Sigmoid colon (tissue), 6 donors: ENCODE measurements at regions not wholly inside any gene's neighbourhood (a gene's known extent, or its start where the extent isn't known, plus 50 kb on each side); places are given as distances from the start of the nearest gene placed in this dataset.

Experiments used
- DNase-seq: peaks from one replicate; pipeline ENCODE4 v3.0.0-alpha.2; 2019
- H3K27ac ChIP-seq, 4 donors: fragments of 200-600 bp; sonication (generic); one replicate each; pipeline ENCODE4 v1.5.1; 2016 to 2019; ENCODE audit warnings: mild to moderate bottlenecking in 1 of 4
- H3K27me3 ChIP-seq, 3 donors: fragments of 200-600 bp; sonication (generic); one replicate each; pipeline ENCODE4 v1.5.1; 2019; ENCODE audit warnings: mild to moderate bottlenecking in 1 of 3
- H3K36me3 ChIP-seq, 4 donors: fragments of 200-600 bp; sonication (generic); one replicate each; pipeline ENCODE4 v1.5.1; 2016 to 2019
- H3K4me1 ChIP-seq, 4 donors: fragments of 200-600 bp; sonication (generic); one replicate each; pipeline ENCODE4 v1.5.1; 2017 to 2019
- H3K4me3 ChIP-seq, 4 donors: fragments of 200-600 bp; sonication (generic); one replicate each; pipeline ENCODE4 v1.5.1; 2017 to 2019; ENCODE audit warnings: mild to moderate bottlenecking in 2 of 4, moderate library complexity in 1 of 4
- H3K9me3 ChIP-seq, 4 donors: fragments of 200-600 bp in 3 of 4; sonication (generic) in 3 of 4; one replicate each; pipeline versions ENCODE4 v1.5.1 to v1.6.1; 2013 to 2019
- EP300 ChIP-seq, 4 donors: sonication (generic); formaldehyde crosslinking; IDR thresholded peaks; one replicate each; pipeline ENCODE4 v1.6.1; 2017; ENCODE audit warnings: antibody characterized with exemption in 4 of 4
- POLR2A ChIP-seq, 2 donors: fragments of 450-650 bp; IDR thresholded peaks; one replicate each; pipeline ENCODE4 v1.6.1; 2016; ENCODE audit warnings: antibody characterized with exemption in 2 of 2, mild to moderate bottlenecking in 2 of 2, moderate library complexity in 2 of 2
- POLR2AphosphoS5 ChIP-seq, 4 donors: sonication (generic); formaldehyde crosslinking; IDR thresholded peaks; one replicate each; pipeline ENCODE4 v1.6.1; 2017; ENCODE audit warnings: antibody characterized with exemption in 4 of 4
- WGBS, 2 donors: extraction: QIAGEN DNeasy Blood & Tissue Kit; methylation state at CpG; one replicate each; pipeline ENCODE4 v1.1.7; 2013; 5-methylcytosine and 5-hydroxymethylcytosine counted together
- intact Hi-C: fragments of 100-400 bp; cut with DNase I; formaldehyde crosslinking; loops from one replicate; pipeline ENCODE4 v1.15.1; 2023
- TF ChIP-seq, protein P1 (sequence below), 4 experiments: fragments of 450-650 bp in 3 of 4; fragments of 200-600 bp in 1 of 4; IDR thresholded peaks; one replicate each; pipeline ENCODE4 v1.5.1; 2016 to 2019; ENCODE audit warnings: antibody characterized with exemption in 4 of 4, mild to moderate bottlenecking in 3 of 4, moderate library complexity in 2 of 4
- donor health status: healthy with polysubstance abuse.
- donor health status: healthy.

- TF ChIP-seq EP300 (IDR thresholded peaks at IDR 0.05) (no peak), POLR2AphosphoS5 (IDR thresholded peaks at IDR 0.05) (no peak), POLR2A (IDR thresholded peaks at IDR 0.05) (no peak)
- TF ChIP-seq, protein P1, sequence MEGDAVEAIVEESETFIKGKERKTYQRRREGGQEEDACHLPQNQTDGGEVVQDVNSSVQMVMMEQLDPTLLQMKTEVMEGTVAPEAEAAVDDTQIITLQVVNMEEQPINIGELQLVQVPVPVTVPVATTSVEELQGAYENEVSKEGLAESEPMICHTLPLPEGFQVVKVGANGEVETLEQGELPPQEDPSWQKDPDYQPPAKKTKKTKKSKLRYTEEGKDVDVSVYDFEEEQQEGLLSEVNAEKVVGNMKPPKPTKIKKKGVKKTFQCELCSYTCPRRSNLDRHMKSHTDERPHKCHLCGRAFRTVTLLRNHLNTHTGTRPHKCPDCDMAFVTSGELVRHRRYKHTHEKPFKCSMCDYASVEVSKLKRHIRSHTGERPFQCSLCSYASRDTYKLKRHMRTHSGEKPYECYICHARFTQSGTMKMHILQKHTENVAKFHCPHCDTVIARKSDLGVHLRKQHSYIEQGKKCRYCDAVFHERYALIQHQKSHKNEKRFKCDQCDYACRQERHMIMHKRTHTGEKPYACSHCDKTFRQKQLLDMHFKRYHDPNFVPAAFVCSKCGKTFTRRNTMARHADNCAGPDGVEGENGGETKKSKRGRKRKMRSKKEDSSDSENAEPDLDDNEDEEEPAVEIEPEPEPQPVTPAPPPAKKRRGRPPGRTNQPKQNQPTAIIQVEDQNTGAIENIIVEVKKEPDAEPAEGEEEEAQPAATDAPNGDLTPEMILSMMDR (IDR thresholded peaks at IDR 0.05), result no peak
- no peaks in the 10 kb centered on the region for H3K9me3 ChIP-seq
- 91 to 94% methylated on average over 2 of the region's 2 CpGs for WGBS, 2 donors
- no peaks in the 10 kb centered on the region for H3K4me1 ChIP-seq
- DNase-seq, result no peak
- intact Hi-C loops, result no loop called here
- no peaks in the 10 kb centered on the region for H3K27me3 ChIP-seq
- no peaks in the 10 kb centered on the region for H3K36me3 ChIP-seq
- no peak overlapping the region for H3K27ac ChIP-seq
- no peak overlapping the region for H3K4me3 ChIP-seq
Observed at GRCh38 chr5:82713811-82714210, 363.4 kb downstream of the TMEM167A start.

DNA sequence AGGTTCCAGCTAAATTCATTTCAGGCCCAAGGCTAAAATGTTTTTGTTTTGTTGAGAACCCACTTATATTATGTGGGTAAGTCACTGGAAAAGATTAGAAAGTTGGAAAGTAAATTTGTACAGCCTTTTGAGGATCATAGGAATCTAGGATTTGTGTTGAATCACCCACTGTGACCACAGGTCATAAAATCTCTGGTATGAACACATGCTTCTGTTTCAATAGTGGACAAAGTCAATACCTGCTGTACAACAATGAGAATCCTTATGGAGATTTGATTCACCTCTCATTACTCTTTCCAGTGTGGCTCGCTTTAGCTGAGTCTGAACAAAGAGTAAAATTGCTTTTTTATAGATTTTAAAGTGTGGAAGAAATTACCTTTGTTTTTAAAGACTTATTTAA is 369.5 kb downstream of the TMEM167A start:
- intact Hi-C loops, result no loop called here
- TF ChIP-seq POLR2AphosphoS5 (IDR thresholded peaks at IDR 0.05) (no peak), POLR2A (IDR thresholded peaks at IDR 0.05) (no peak), EP300 (IDR thresholded peaks at IDR 0.05) (no peak)
- TF ChIP-seq, protein P1 (IDR thresholded peaks at IDR 0.05), result no peak
- no peaks in the 10 kb centered on the region for H3K4me1 ChIP-seq
- no peak for DNase-seq
- no peak overlapping the region for H3K4me3 ChIP-seq
- H3K27me3 ChIP-seq, result no peaks in the 10 kb centered on the region
- WGBS, 2 donors, result 0 to 92% methylated on average over 1 of the region's 1 CpG
- no peak overlapping the region for H3K27ac ChIP-seq
- H3K9me3 ChIP-seq, result no peaks in the 10 kb centered on the region
- H3K36me3 ChIP-seq, result no peaks in the 10 kb centered on the region

DNA sequence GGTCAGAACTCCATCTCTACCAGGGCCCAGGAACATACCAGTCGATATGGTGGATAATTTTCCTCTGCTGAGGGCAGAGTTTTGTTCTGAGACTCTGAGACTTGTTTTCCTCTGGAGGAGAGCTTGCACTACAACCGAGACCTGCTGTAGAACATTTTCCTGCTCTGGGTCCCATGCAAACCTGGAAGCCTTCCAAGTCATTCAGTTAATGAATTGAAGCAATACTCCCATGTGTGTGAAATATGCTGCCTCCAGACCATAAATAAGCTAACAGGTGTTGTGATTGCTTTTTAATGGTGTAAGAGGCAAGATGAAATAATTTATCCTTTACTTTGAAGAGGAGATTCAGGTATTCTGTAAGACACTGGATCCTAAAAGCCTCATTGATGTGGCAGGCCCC is 372.8 kb downstream of the TMEM167A start:
- TF ChIP-seq POLR2AphosphoS5 (IDR thresholded peaks at IDR 0.05), result no peak
- TF ChIP-seq, protein P1 (IDR thresholded peaks at IDR 0.05), result no peak
- TF ChIP-seq EP300 (IDR thresholded peaks at IDR 0.05), result no peak
- TF ChIP-seq POLR2A (IDR thresholded peaks at IDR 0.05), result no peak
- Histone ChIP-seq H3K27me3 (no peaks in the 10 kb centered on the region), H3K27ac (no peak overlapping the region), H3K4me1 (peaks cover 0 to 10% (median 0%) of the 10 kb centered on the region in 4 donors), H3K4me3 (no peak overlapping the region), H3K36me3 (no peaks in the 10 kb centered on the region), H3K9me3 (no peaks in the 10 kb centered on the region)
- 82 to 84% methylated on average over 2 of the region's 2 CpGs for WGBS, 2 donors
- no peak for DNase-seq
- intact Hi-C loops, result no loop called here

GRCh38 chr5:82702046-82702445 is 375.1 kb downstream of the TMEM167A start:
- Histone ChIP-seq H3K27me3 (no peaks in the 10 kb centered on the region), H3K27ac (no peak overlapping the region), H3K4me3 (no peak overlapping the region), H3K4me1 (peaks cover 0 to 10% (median 0%) of the 10 kb centered on the region in 4 donors), H3K9me3 (no peaks in the 10 kb centered on the region), H3K36me3 (no peaks in the 10 kb centered on the region)
- 0 to 1% methylated on average over 1 of the region's 1 CpG for WGBS, 2 donors
- DNase-seq, result no peak
- intact Hi-C loops, result no loop called here
- TF ChIP-seq, protein P1 (IDR thresholded peaks at IDR 0.05), result no peak
- TF ChIP-seq EP300 (IDR thresholded peaks at IDR 0.05), result no peak
- no peak for TF ChIP-seq POLR2A (IDR thresholded peaks at IDR 0.05)
- no peak for TF ChIP-seq POLR2AphosphoS5 (IDR thresholded peaks at IDR 0.05)

GRCh38 chr5:82699737-82700136 is 377.5 kb downstream of the TMEM167A start:
- Histone ChIP-seq H3K4me1 (peaks cover 0 to 10% (median 0%) of the 10 kb centered on the region in 4 donors), H3K36me3 (no peaks in the 10 kb centered on the region), H3K9me3 (no peaks in the 10 kb centered on the region), H3K4me3 (no peak overlapping the region), H3K27me3 (no peaks in the 10 kb centered on the region), H3K27ac (no peak overlapping the region)
- intact Hi-C loops, result no loop called here
- TF ChIP-seq POLR2AphosphoS5 (IDR thresholded peaks at IDR 0.05) (no peak), POLR2A (IDR thresholded peaks at IDR 0.05) (no peak), EP300 (IDR thresholded peaks at IDR 0.05) (no peak)
- TF ChIP-seq, protein P1 (IDR thresholded peaks at IDR 0.05), result no peak
- WGBS, 2 donors, result 91% methylated on average over 6 of the region's 6 CpGs
- DNase-seq, result no peak
